ENCODE measurements at regions not wholly inside any gene's neighbourhood (a gene's known extent, or its start where the extent isn't known, plus 50 kb on each side); places are given as distances from the start of the nearest gene placed in this dataset.

DNA sequence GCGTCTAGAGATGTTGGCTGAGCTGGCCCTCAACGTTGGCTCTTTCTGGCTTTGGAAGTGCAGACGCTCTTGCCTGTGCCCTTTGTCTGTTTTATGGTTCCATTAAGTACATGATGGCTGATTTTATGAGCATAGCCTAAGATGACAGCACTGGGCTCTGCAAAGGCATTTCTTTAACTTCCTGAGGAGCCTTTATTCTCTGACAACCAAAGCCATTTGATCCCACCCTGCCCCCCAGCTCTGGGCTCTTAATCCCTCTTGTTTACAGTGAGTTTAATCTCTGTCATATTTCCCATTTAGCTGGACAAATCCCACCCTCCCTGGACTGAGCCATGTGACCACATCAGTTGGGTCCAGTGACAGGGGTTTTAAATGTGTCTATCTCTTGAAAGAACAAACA lies 195.9 kb downstream of the ACKR3 start:
- TF ChIP-seq, protein P1, sequence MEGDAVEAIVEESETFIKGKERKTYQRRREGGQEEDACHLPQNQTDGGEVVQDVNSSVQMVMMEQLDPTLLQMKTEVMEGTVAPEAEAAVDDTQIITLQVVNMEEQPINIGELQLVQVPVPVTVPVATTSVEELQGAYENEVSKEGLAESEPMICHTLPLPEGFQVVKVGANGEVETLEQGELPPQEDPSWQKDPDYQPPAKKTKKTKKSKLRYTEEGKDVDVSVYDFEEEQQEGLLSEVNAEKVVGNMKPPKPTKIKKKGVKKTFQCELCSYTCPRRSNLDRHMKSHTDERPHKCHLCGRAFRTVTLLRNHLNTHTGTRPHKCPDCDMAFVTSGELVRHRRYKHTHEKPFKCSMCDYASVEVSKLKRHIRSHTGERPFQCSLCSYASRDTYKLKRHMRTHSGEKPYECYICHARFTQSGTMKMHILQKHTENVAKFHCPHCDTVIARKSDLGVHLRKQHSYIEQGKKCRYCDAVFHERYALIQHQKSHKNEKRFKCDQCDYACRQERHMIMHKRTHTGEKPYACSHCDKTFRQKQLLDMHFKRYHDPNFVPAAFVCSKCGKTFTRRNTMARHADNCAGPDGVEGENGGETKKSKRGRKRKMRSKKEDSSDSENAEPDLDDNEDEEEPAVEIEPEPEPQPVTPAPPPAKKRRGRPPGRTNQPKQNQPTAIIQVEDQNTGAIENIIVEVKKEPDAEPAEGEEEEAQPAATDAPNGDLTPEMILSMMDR (IDR thresholded peaks at IDR 0.05) = no peak
- no peak for TF ChIP-seq POLR2A (IDR thresholded peaks at IDR 0.05)

Data from body of pancreas (tissue), 4 donors.